Mucosa of descending colon (tissue), 3 donors: ENCODE measurements at regions not wholly inside any gene's neighbourhood (a gene's known extent, or its start where the extent isn't known, plus 50 kb on each side); places are given as distances from the start of the nearest gene placed in this dataset.
A peak's percentile ranks its signal among the peaks of the same experiment; 100 is the strongest.

Experiments used
- ATAC-seq: fragments of 200-7000 bp; cut with Tn5 transposase; one replicate; pipeline ENCODE4 v1.9.1; 2020; ENCODE audit warnings: mild to moderate bottlenecking, moderate library complexity
- DNase-seq, 3 donors: peaks; one replicate each; pipeline ENCODE4 v3.0.0-alpha.2; 2020
- H3K36me3 ChIP-seq: fragments of 200-600 bp; one replicate; pipeline ENCODE4 v1.8.0; 2021; ENCODE audit warnings: low read depth, mild to moderate bottlenecking
- H3K4me1 ChIP-seq: fragments of 200-600 bp; one replicate; pipeline ENCODE4 v1.8.0; 2021; ENCODE audit warnings: low read depth, mild to moderate bottlenecking
- H3K4me3 ChIP-seq: fragments of 200-600 bp; one replicate; pipeline ENCODE4 v1.8.0; 2021; ENCODE audit warnings: mild to moderate bottlenecking
- H3K9me3 ChIP-seq: fragments of 200-600 bp; one replicate; pipeline ENCODE4 v1.8.0; 2021; ENCODE audit warnings: mild to moderate bottlenecking
- CTCF ChIP-seq: fragments of 200-600 bp; IDR thresholded peaks from one replicate; pipeline ENCODE4 v1.8.0; 2022; ENCODE audit warnings: antibody characterized with exemption, mild to moderate bottlenecking
- intact Hi-C, 2 donors: fragments of 100-400 bp; cut with DNase I in 1 of 2; cut with micrococcal nuclease in 1 of 2; formaldehyde crosslinking; loops; one replicate each; pipeline versions ENCODE4 v1.11.0 to v1.11.1; 2022; cut with DNase I, micrococcal nuclease
- donor health status: DM: no; HTN: no; CAD: no; lungs with moderate emphysema.
- donor health status: DM: no; HTN: no; CAD: no.
- donor health status: DM: no; HTN: yes; CAD: no.

GRCh38 chr12:125386652-125387051 is 321.4 kb downstream of the AACS start:
- no peak for TF ChIP-seq CTCF
- H3K36me3 ChIP-seq: no peaks in the 10 kb centered on the region
- no peaks in the 10 kb centered on the region for H3K9me3 ChIP-seq
- no peak overlapping the region for H3K4me3 ChIP-seq
- DNase-seq (no peak), ATAC-seq (no peak)
- no peaks in the 10 kb centered on the region for H3K4me1 ChIP-seq
- intact Hi-C loops: no loop called here

GRCh38 chr12:125387206-125387605 is 322.0 kb downstream of the AACS start:
- ATAC-seq (peak; percentile 49), DNase-seq (peak in 1 of 3 donors; percentile 10)
- Histone ChIP-seq H3K36me3 (no peaks in the 10 kb centered on the region), H3K9me3 (no peaks in the 10 kb centered on the region), H3K4me3 (no peak overlapping the region), H3K4me1 (no peaks in the 10 kb centered on the region)
- no peak for TF ChIP-seq CTCF
- intact Hi-C loops: no loop called here

- Histone ChIP-seq H3K4me3 (no peak overlapping the region), H3K9me3 (no peaks in the 10 kb centered on the region), H3K4me1 (no peaks in the 10 kb centered on the region), H3K36me3 (no peaks in the 10 kb centered on the region)
- DNase-seq (no peak), ATAC-seq (no peak)
- intact Hi-C loops: no loop called here
- no peak for TF ChIP-seq CTCF
Observed at GRCh38 chr12:125389061-125389697, 323.9 kb downstream of the AACS start.

GRCh38 chr12:125393569-125393968 is 328.3 kb downstream of the AACS start:
- no peaks in the 10 kb centered on the region for H3K36me3 ChIP-seq
- no peak for TF ChIP-seq CTCF
- DNase-seq (peak in 2 of 3 donors; percentile 64 to 72), ATAC-seq (peak; percentile 84)
- no peaks in the 10 kb centered on the region for H3K4me1 ChIP-seq
- H3K4me3 ChIP-seq: no peak overlapping the region
- intact Hi-C loops: loop anchor here in 1 of 2 donors (10.0 kb wide), 1 partner anchor 59 kb away; no protein-coding TSS in a partner anchor
- no peaks in the 10 kb centered on the region for H3K9me3 ChIP-seq

- no peaks in the 10 kb centered on the region for H3K36me3 ChIP-seq
- ATAC-seq: no peak
- TF ChIP-seq CTCF: no peak
- H3K4me1 ChIP-seq: no peaks in the 10 kb centered on the region
- intact Hi-C loops: loop anchor here in 1 of 2 donors (10.0 kb wide), 1 partner anchor 61 kb away; no protein-coding TSS in a partner anchor
- no peak overlapping the region for H3K4me3 ChIP-seq
- no peak for DNase-seq
- H3K9me3 ChIP-seq: no peaks in the 10 kb centered on the region
Observed at GRCh38 chr12:125395583-125396215, 330.5 kb downstream of the AACS start.
